Spleen (tissue), 11 donors: ENCODE measurements at regions not wholly inside any gene's neighbourhood (a gene's known extent, or its start where the extent isn't known, plus 50 kb on each side); places are given as distances from the start of the nearest gene placed in this dataset.

ENCODE experiments used
- DNase-seq: peaks from one replicate; pipeline ENCODE4 v3.0.0-alpha.2; 2020
- H3K27ac ChIP-seq, 8 donors: fragments of 200-600 bp; sonication (generic) in 7 of 8; 1 replicate in 4 of 8; 2 replicates in 4 of 8; pipeline versions ENCODE4 v1.5.0 to v1.8.0; 2016 to 2021; ENCODE audit warnings: inconsistent platforms in 4 of 8, mild to moderate bottlenecking in 4 of 8, moderate library complexity in 1 of 8
- H3K27me3 ChIP-seq, 7 donors: fragments of 200-600 bp; sonication (generic) in 6 of 7; replicated peaks in 1 of 7; 1 replicate in 4 of 7; 2 replicates in 3 of 7; pipeline versions ENCODE4 v1.5.0 to v1.8.0; 2016 to 2021; ENCODE audit warnings: inconsistent platforms in 3 of 7, mild to moderate bottlenecking in 1 of 7
- H3K36me3 ChIP-seq, 6 donors: fragments of 200-600 bp; sonication (generic) in 5 of 6; 1 replicate in 4 of 6; 2 replicates in 2 of 6; pipeline versions ENCODE4 v1.5.0 to v1.8.0; 2016 to 2021; ENCODE audit warnings: inconsistent platforms in 2 of 6
- H3K4me1 ChIP-seq, 6 donors: fragments of 200-600 bp; sonication (generic) in 5 of 6; 1 replicate in 3 of 6; 2 replicates in 3 of 6; pipeline versions ENCODE4 v1.5.0 to v1.8.0; 2016 to 2021; ENCODE audit warnings: inconsistent platforms in 3 of 6
- H3K4me3 ChIP-seq, 8 donors: fragments of 200-600 bp; sonication (generic) in 7 of 8; 1 replicate in 4 of 8; 2 replicates in 4 of 8; pipeline versions ENCODE4 v1.5.0 to v1.8.0; 2016 to 2021; ENCODE audit warnings: inconsistent platforms in 4 of 8, mild to moderate bottlenecking in 4 of 8, moderate library complexity in 2 of 8
- H3K9me3 ChIP-seq, 8 donors: fragments of 200-600 bp; sonication (generic) in 7 of 8; 1 replicate in 4 of 8; 2 replicates in 4 of 8; pipeline versions ENCODE4 v1.5.0 to v1.8.0; 2016 to 2021; ENCODE audit warnings: inconsistent platforms in 4 of 8
- POLR2A ChIP-seq, 3 donors: fragments of 450-650 bp; IDR thresholded peaks; one replicate each; pipeline ENCODE4 v1.5.1; 2017; ENCODE audit warnings: antibody characterized with exemption in 3 of 3, mild to moderate bottlenecking in 1 of 3
- POLR2AphosphoS5 ChIP-seq, 3 donors: sonication (generic); formaldehyde crosslinking; IDR thresholded peaks; one replicate each; pipeline ENCODE4 v1.5.1; 2017; ENCODE audit warnings: antibody characterized with exemption in 3 of 3
- WGBS, 5 donors: extraction: QIAGEN DNeasy Blood & Tissue Kit in 3 of 5; methylation state at CpG; one replicate each; pipeline versions ENCODE4 v1.1.5 to v1.1.7; 2013 to 2018; 5-methylcytosine and 5-hydroxymethylcytosine counted together
- intact Hi-C: fragments of 100-400 bp; cut with DNase I; formaldehyde crosslinking; loops from one replicate; pipeline ENCODE4 v1.15.0; 2023; ENCODE audit warnings: low total_unique reads
- TF ChIP-seq, protein P1 (sequence below), 11 experiments: fragments of 200-600 bp in 7 of 11; fragments of 450-650 bp in 4 of 11; sonication (generic) in 4 of 11; IDR thresholded peaks in 8 of 11; conservative IDR thresholded peaks in 3 of 11; 1 replicate in 7 of 11; 2 replicates in 4 of 11; pipeline versions ENCODE4 v1.4.0 to v1.8.0; 2016 to 2021; ENCODE audit warnings: antibody characterized with exemption in 11 of 11, inconsistent platforms in 4 of 11, mild to moderate bottlenecking in 1 of 11
- donor health status: healthy with polysubstance abuse.
- donor health status: DM: no; HTN: no; CAD: no; lungs with moderate emphysema.
- donor health status: DM: no; HTN: no; CAD: no.
- donor health status: Bipolar disorder and iron deficiency.
- donor health status: healthy.
- donor health status: DM: no; HTN: no; CAD: no.
- donor health status: DM: yes; HTN: yes; CAD: no.

DNA sequence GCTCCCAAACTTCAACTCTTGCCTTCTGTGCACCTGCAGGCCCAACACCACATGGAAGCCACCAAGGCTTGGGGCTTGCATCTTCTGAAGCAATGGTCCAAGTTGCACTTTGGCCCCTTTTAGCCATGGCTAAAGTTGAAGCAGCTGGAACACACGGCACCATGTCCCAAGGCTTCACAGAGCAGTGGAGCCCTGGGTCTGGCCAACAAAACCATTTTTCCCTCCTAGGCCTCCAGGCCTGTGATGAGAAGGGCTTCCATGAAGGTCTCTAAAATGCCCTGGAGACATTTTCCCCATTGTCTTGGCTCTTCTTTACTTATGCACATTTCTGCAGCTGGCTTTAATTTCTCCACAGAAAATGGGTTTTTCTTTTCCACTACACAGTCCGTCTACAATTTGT lies 61.3 kb upstream of the CYSLTR1 start:
- WGBS, 5 donors = 83 to 100% (median 90%) methylated on average over 2 of the region's 2 CpGs
- H3K4me3 ChIP-seq = no peak overlapping the region
- H3K27me3 ChIP-seq = peaks cover 0 to 7% (median 0%) of the 10 kb centered on the region in 7 donors
- H3K4me1 ChIP-seq = no peaks in the 10 kb centered on the region
- no peaks in the 10 kb centered on the region for H3K36me3 ChIP-seq
- H3K27ac ChIP-seq = no peak overlapping the region
- peaks cover 0 to 21% (median 12%) of the 10 kb centered on the region in 8 donors for H3K9me3 ChIP-seq
- DNase-seq = no peak
- intact Hi-C loops = no loop called here
- TF ChIP-seq, protein P1, sequence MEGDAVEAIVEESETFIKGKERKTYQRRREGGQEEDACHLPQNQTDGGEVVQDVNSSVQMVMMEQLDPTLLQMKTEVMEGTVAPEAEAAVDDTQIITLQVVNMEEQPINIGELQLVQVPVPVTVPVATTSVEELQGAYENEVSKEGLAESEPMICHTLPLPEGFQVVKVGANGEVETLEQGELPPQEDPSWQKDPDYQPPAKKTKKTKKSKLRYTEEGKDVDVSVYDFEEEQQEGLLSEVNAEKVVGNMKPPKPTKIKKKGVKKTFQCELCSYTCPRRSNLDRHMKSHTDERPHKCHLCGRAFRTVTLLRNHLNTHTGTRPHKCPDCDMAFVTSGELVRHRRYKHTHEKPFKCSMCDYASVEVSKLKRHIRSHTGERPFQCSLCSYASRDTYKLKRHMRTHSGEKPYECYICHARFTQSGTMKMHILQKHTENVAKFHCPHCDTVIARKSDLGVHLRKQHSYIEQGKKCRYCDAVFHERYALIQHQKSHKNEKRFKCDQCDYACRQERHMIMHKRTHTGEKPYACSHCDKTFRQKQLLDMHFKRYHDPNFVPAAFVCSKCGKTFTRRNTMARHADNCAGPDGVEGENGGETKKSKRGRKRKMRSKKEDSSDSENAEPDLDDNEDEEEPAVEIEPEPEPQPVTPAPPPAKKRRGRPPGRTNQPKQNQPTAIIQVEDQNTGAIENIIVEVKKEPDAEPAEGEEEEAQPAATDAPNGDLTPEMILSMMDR (IDR thresholded peaks at IDR 0.05 in 8 of 11, conservative IDR thresholded peaks at IDR 0.05 in 3 of 11) = no peak
- no peak for TF ChIP-seq POLR2A (IDR thresholded peaks at IDR 0.05)
- TF ChIP-seq POLR2AphosphoS5 (IDR thresholded peaks at IDR 0.05) = no peak

DNA sequence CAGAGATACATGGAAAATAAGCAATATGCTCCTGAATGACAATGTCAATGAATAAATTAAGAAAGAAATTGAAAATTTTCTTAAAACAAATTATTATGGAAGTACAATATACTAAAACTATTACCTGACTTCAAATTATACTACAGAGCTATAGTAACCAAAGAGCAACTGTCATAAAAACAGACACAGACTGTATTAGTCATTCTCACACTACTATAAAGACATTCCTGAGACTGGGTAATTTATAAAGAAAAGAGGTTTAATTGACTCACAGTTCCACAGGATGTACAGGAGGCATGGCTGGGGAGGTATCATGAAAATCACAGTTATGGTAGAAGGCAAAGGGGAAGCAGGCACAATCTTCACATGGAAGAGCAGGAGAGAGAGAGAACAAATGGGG lies 60.0 kb upstream of the CYSLTR1 start:
- no peak overlapping the region for H3K27ac ChIP-seq
- H3K4me1 ChIP-seq = no peaks in the 10 kb centered on the region
- H3K36me3 ChIP-seq = no peaks in the 10 kb centered on the region
- H3K27me3 ChIP-seq = peaks cover 0 to 10% (median 0%) of the 10 kb centered on the region in 7 donors
- DNase-seq = no peak
- H3K9me3 ChIP-seq = peaks cover 0 to 21% (median 12%) of the 10 kb centered on the region in 8 donors
- TF ChIP-seq POLR2AphosphoS5 (IDR thresholded peaks at IDR 0.05) (no peak), POLR2A (IDR thresholded peaks at IDR 0.05) (no peak)
- TF ChIP-seq, protein P1 (IDR thresholded peaks at IDR 0.05 in 8 of 11, conservative IDR thresholded peaks at IDR 0.05 in 3 of 11) = no peak
- intact Hi-C loops = no loop called here
- no peak overlapping the region for H3K4me3 ChIP-seq

DNA sequence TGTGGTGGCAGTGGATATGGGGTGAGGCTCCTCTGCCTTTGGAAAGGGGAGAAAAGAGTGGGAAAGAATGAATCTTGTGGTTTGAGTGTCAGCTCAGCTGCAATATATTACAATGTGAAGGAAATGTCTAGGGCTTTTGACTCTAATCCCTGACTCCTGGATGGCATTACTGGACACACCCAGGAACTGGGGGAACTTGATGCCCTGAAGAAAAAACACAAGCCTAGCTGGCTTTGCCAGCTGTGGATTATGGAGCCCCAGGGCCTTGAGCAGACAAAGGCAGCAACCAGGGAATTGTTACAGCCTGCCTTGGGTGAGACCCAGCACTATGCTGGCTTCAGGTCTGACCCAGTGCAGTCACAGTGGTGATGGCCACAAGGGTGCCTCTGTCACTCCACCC lies 57.1 kb upstream of the CYSLTR1 start:
- no peak overlapping the region for H3K27ac ChIP-seq
- peaks cover 0 to 10% (median 0%) of the 10 kb centered on the region in 7 donors for H3K27me3 ChIP-seq
- H3K9me3 ChIP-seq = peaks cover 0 to 33% (median 12%) of the 10 kb centered on the region in 8 donors
- intact Hi-C loops = no loop called here
- no peak for TF ChIP-seq POLR2AphosphoS5 (IDR thresholded peaks at IDR 0.05)
- no peak for TF ChIP-seq POLR2A (IDR thresholded peaks at IDR 0.05)
- TF ChIP-seq, protein P1 (IDR thresholded peaks at IDR 0.05 in 8 of 11, conservative IDR thresholded peaks at IDR 0.05 in 3 of 11) = no peak
- H3K36me3 ChIP-seq = no peaks in the 10 kb centered on the region
- H3K4me1 ChIP-seq = no peaks in the 10 kb centered on the region
- no peak overlapping the region for H3K4me3 ChIP-seq
- DNase-seq = no peak

DNA sequence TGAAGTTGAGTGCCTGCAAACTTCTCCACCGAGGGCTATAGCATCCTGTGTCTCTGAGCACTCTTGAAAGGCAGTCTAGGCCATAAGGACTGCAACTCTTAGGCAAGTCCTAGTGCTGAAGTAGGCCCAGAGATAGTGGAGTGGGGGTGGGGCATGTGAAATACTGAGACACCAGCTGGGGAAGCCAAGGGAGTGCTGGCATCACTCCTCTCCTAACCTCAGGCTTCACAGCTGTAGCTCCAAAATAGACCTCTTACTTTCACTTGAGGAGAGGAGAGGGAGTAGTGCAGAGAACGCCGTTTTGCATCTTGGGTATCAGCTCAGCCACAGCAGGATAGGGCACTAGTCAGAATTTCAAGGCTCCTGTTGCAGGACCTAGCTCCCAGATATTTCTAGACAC lies 56.2 kb upstream of the CYSLTR1 start:
- Histone ChIP-seq H3K36me3 (no peaks in the 10 kb centered on the region), H3K9me3 (peaks cover 0 to 26% (median 8%) of the 10 kb centered on the region in 8 donors), H3K4me1 (no peaks in the 10 kb centered on the region), H3K27me3 (peaks cover 0 to 10% (median 0%) of the 10 kb centered on the region in 7 donors), H3K4me3 (no peak overlapping the region), H3K27ac (no peak overlapping the region)
- WGBS, 5 donors = 65 to 93% (median 70%) methylated on average over 2 to 3 of the region's 3 CpGs
- TF ChIP-seq POLR2AphosphoS5 (IDR thresholded peaks at IDR 0.05) (no peak), POLR2A (IDR thresholded peaks at IDR 0.05) (no peak)
- intact Hi-C loops = no loop called here
- DNase-seq = no peak
